IPS DF 6.9 (cell line): ENCODE measurements at regions not wholly inside any gene's neighbourhood (a gene's known extent, or its start where the extent isn't known, plus 50 kb on each side); places are given as distances from the start of the nearest gene placed in this dataset.

Experiments used
- DNase-seq: peaks from one replicate; pipeline ENCODE4 v3.0.0-alpha.2; 2013; ENCODE audit warnings: low read depth, low spot score
- H3K27ac ChIP-seq: one replicate; pipeline ENCODE4 v1.5.1; 2013; ENCODE audit warnings: low read length, control low read depth
- H3K27me3 ChIP-seq: 2 replicates; pipeline ENCODE4 v1.6.1; 2013; ENCODE audit warnings: mild to moderate bottlenecking, low read length; ENCODE audit not compliant: control insufficient read depth, insufficient read depth
- H3K36me3 ChIP-seq: 2 replicates; pipeline ENCODE4 v1.6.1; 2013; ENCODE audit warnings: low read length; ENCODE audit not compliant: control insufficient read depth, insufficient read depth
- H3K4me1 ChIP-seq: 2 replicates; pipeline ENCODE4 v1.6.1; 2013; ENCODE audit warnings: low read length; ENCODE audit not compliant: control insufficient read depth, insufficient read depth
- H3K4me3 ChIP-seq: 2 replicates; pipeline ENCODE4 v1.5.1; 2013; ENCODE audit warnings: mild to moderate bottlenecking, low read length
- H3K9me3 ChIP-seq: 2 replicates; pipeline ENCODE4 v1.6.1; 2013; ENCODE audit warnings: low read length, inconsistent platforms; ENCODE audit not compliant: control insufficient read depth, insufficient read depth
- WGBS: extraction: QIAGEN DNeasy Blood & Tissue Kit; methylation state at CpG from one replicate; pipeline ENCODE4 v1.1.7; 2013; ENCODE audit warnings: mixed read lengths, missing lambda C conversion rate; ENCODE audit not compliant: insufficient read length, insufficient coverage; 5-methylcytosine and 5-hydroxymethylcytosine counted together

- no peak overlapping the region for H3K4me3 ChIP-seq
- no peaks in the 10 kb centered on the region for H3K27me3 ChIP-seq
- no peaks in the 10 kb centered on the region for H3K4me1 ChIP-seq
- no peak for DNase-seq
- H3K36me3 ChIP-seq, result no peaks in the 10 kb centered on the region
- no peak overlapping the region for H3K27ac ChIP-seq
- WGBS, result no CpG with 5 or more reads among the region's 3 CpGs
- H3K9me3 ChIP-seq, result no peaks in the 10 kb centered on the region
Observed at GRCh38 chr11:36779791-36780190, 181.8 kb upstream of the RAG2 start.

GRCh38 chr11:36777311-36777710, 179.3 kb upstream of the RAG2 start:
- WGBS, result no CpG with 5 or more reads among the region's 2 CpGs
- Histone ChIP-seq H3K9me3 (no peaks in the 10 kb centered on the region), H3K27ac (no peak overlapping the region), H3K36me3 (no peaks in the 10 kb centered on the region), H3K4me1 (no peaks in the 10 kb centered on the region), H3K4me3 (no peak overlapping the region), H3K27me3 (no peaks in the 10 kb centered on the region)
- DNase-seq, result no peak

- no peaks in the 10 kb centered on the region for H3K4me1 ChIP-seq
- no peak for DNase-seq
- H3K27ac ChIP-seq, result no peak overlapping the region
- H3K36me3 ChIP-seq, result no peaks in the 10 kb centered on the region
- no peak overlapping the region for H3K4me3 ChIP-seq
- no CpG with 5 or more reads among the region's 2 CpGs for WGBS
- no peaks in the 10 kb centered on the region for H3K27me3 ChIP-seq
- no peaks in the 10 kb centered on the region for H3K9me3 ChIP-seq
Observed at GRCh38 chr11:36775756-36776155, 177.7 kb upstream of the RAG2 start.

- H3K9me3 ChIP-seq, result no peaks in the 10 kb centered on the region
- H3K27ac ChIP-seq, result no peak overlapping the region
- no peaks in the 10 kb centered on the region for H3K4me1 ChIP-seq
- WGBS, result no CpG with 5 or more reads among the region's 1 CpG
- no peaks in the 10 kb centered on the region for H3K36me3 ChIP-seq
- H3K4me3 ChIP-seq, result no peak overlapping the region
- no peak for DNase-seq
- no peaks in the 10 kb centered on the region for H3K27me3 ChIP-seq
Observed at GRCh38 chr11:36775130-36775529, 177.1 kb upstream of the RAG2 start.

GRCh38 chr11:36774603-36775002, 176.6 kb upstream of the RAG2 start:
- Histone ChIP-seq H3K27me3 (no peaks in the 10 kb centered on the region), H3K4me3 (no peak overlapping the region), H3K4me1 (no peaks in the 10 kb centered on the region), H3K36me3 (no peaks in the 10 kb centered on the region), H3K27ac (no peak overlapping the region), H3K9me3 (no peaks in the 10 kb centered on the region)
- WGBS, result no CpG with 5 or more reads among the region's 1 CpG
- DNase-seq, result no peak

- no CpG with 5 or more reads among the region's 1 CpG for WGBS
- H3K9me3 ChIP-seq, result no peaks in the 10 kb centered on the region; the same call in 1 of the 2 replicates
- no peak for DNase-seq
Observed at GRCh38 chr11:36763187-36763586, 165.2 kb upstream of the RAG2 start.

GRCh38 chr11:36757075-36757474, 159.0 kb upstream of the RAG2 start:
- Histone ChIP-seq H3K27ac (no peak overlapping the region), H3K36me3 (no peaks in the 10 kb centered on the region), H3K9me3 (no peaks in the 10 kb centered on the region; the same call in 1 of the 2 replicates), H3K4me3 (no peak overlapping the region), H3K27me3 (no peaks in the 10 kb centered on the region), H3K4me1 (no peaks in the 10 kb centered on the region)
- DNase-seq, result no peak

More at GRCh38 chr11:36763187-36763586, 165.2 kb upstream of the RAG2 start:
- Histone ChIP-seq H3K4me3 (no peak overlapping the region), H3K4me1 (no peaks in the 10 kb centered on the region), H3K27ac (no peak overlapping the region), H3K36me3 (no peaks in the 10 kb centered on the region), H3K27me3 (no peaks in the 10 kb centered on the region)

- Histone ChIP-seq H3K4me1 (peaks cover 2% of the 10 kb centered on the region; the same call in 1 of the 2 replicates), H3K36me3 (no peaks in the 10 kb centered on the region), H3K27ac (no peak overlapping the region), H3K9me3 (no peaks in the 10 kb centered on the region), H3K27me3 (no peaks in the 10 kb centered on the region), H3K4me3 (no peak overlapping the region)
- no peak for DNase-seq
- no CpG with 5 or more reads among the region's 6 CpGs for whole genome bisulfite sequencing
Observed at GRCh38 chr11:36753960-36754359, 155.9 kb upstream of the RAG2 start.

- H3K4me3 ChIP-seq, result no peak overlapping the region
- peaks cover 3% of the 10 kb centered on the region; the same call in 1 of the 2 replicates for H3K4me1 ChIP-seq
- no peak overlapping the region for H3K27ac ChIP-seq
- H3K27me3 ChIP-seq, result no peaks in the 10 kb centered on the region
- H3K36me3 ChIP-seq, result no peaks in the 10 kb centered on the region
- DNase-seq, result no peak
- WGBS, result no CpG with 5 or more reads among the region's 3 CpGs
- no peaks in the 10 kb centered on the region for H3K9me3 ChIP-seq
Observed at GRCh38 chr11:36751996-36752395, 154.0 kb upstream of the RAG2 start.

- Histone ChIP-seq H3K9me3 (no peaks in the 10 kb centered on the region), H3K27ac (no peak overlapping the region), H3K4me1 (peaks cover 5% of the 10 kb centered on the region; the same call in 1 of the 2 replicates), H3K36me3 (no peaks in the 10 kb centered on the region), H3K4me3 (no peak overlapping the region), H3K27me3 (no peaks in the 10 kb centered on the region)
- no peak for DNase-seq
- WGBS, result no CpG with 5 or more reads among the region's 4 CpGs
Observed at GRCh38 chr11:36751335-36751781, 153.3 kb upstream of the RAG2 start.

GRCh38 chr11:36750349-36750748, 152.3 kb upstream of the RAG2 start:
- no peak for DNase-seq
- WGBS, result no CpG with 5 or more reads among the region's 1 CpG

More at GRCh38 chr11:36750349-36750748, 152.3 kb upstream of the RAG2 start:
- no peak overlapping the region for H3K4me3 ChIP-seq
- no peaks in the 10 kb centered on the region for H3K9me3 ChIP-seq
- no peak overlapping the region for H3K27ac ChIP-seq
- H3K27me3 ChIP-seq, result no peaks in the 10 kb centered on the region
- H3K36me3 ChIP-seq, result no peaks in the 10 kb centered on the region
- H3K4me1 ChIP-seq, result peaks cover 5% of the 10 kb centered on the region; the same call in 1 of the 2 replicates
